ENCODE measurements at regions not wholly inside any gene's neighbourhood (a gene's known extent, or its start where the extent isn't known, plus 50 kb on each side); places are given as distances from the start of the nearest gene placed in this dataset.

GRCh38 chr11:83403691-83404389 lies 117.7 kb upstream of the CCDC90B start:
- no peak overlapping the region for H3K27ac Mint-ChIP-seq
- intact Hi-C loops (cut with DNase I, micrococcal nuclease): no loop called here
- ChIA-PET CTCF (no interaction called here), POLR2A (no interaction called here)
- H3K4me3 Mint-ChIP-seq: no peak overlapping the region
- no peaks in the 10 kb centered on the region for H3K36me3 Mint-ChIP-seq (ENCODE audit: low read depth)
- DNase-seq: no peak
- H3K9me3 Mint-ChIP-seq: no peaks in the 10 kb centered on the region
- TF ChIP-seq CTCF (IDR thresholded peaks at IDR 0.05): no peak
- no peak overlapping the region for H3K27ac ChIP-seq (ENCODE audit: low read depth in 1 of 2, low read length in 2 of 2)
- peaks cover 5% of the 10 kb centered on the region for H3K27me3 Mint-ChIP-seq
- H3K9me3 ChIP-seq (ENCODE audit: control insufficient read depth in 1 of 2, insufficient read depth in 1 of 2, low read length in 2 of 2): no peaks in the 10 kb centered on the region
- H3K4me1 Mint-ChIP-seq (ENCODE audit: low read depth): no peaks in the 10 kb centered on the region
- H3K36me3 ChIP-seq (ENCODE audit: insufficient read depth, low read length): no peaks in the 10 kb centered on the region
- H3K27me3 ChIP-seq (ENCODE audit: control insufficient read depth in 1 of 2, insufficient read depth in 2 of 2, low read length in 2 of 2): no peaks in the 10 kb centered on the region
- ATAC-seq (ENCODE audit: poor library complexity): no peak
- no peak overlapping the region for H3K4me3 ChIP-seq (ENCODE audit: low read length)
- H3K4me1 ChIP-seq (ENCODE audit: insufficient read depth, low read length): no peaks in the 10 kb centered on the region

DNA sequence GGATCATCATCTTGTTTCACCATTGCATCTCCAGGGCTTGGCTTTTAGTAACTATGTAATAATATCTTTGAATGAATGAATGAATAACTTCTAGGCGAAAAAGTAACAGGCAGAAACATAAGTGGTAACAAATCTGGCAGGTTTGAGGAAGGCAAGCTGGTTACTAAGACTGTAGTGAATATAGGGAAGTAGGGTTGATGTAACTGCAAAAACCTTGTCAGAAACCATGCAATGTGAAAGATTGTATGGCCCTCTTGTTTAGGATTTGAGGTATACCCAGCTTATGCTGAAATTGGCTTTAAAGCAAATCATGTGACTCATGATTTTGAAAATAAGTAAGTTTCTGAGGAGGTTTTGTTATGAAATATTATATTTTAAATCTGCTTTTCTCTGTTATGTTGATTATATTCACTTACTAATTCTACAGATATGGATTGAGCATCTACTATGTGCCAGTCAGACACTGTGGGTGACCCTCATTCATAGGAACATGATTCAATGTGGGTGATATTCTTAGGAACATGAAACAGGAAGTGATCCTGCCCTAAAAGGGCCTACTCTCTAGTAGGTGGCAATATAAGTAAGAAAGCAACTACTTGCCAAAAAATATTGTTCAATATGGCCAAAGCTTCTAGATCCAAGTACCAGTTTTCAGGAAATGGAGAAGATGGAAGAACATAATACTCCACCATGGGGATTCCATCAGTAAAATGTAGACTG lies 115.5 kb upstream of the CCDC90B start:
- DNase-seq (no peak), ATAC-seq (ENCODE audit: poor library complexity) (no peak)
- ChIA-PET POLR2A (no interaction called here), CTCF (no interaction called here)
- H3K27ac Mint-ChIP-seq: no peak overlapping the region
- Histone ChIP-seq H3K36me3 (ENCODE audit: insufficient read depth, low read length) (no peaks in the 10 kb centered on the region), H3K9me3 (ENCODE audit: control insufficient read depth in 1 of 2, insufficient read depth in 1 of 2, low read length in 2 of 2) (no peaks in the 10 kb centered on the region), H3K27ac (ENCODE audit: low read depth in 1 of 2, low read length in 2 of 2) (no peak overlapping the region), H3K4me3 (ENCODE audit: low read length) (no peak overlapping the region), H3K27me3 (ENCODE audit: control insufficient read depth in 1 of 2, insufficient read depth in 2 of 2, low read length in 2 of 2) (no peaks in the 10 kb centered on the region), H3K4me1 (ENCODE audit: insufficient read depth, low read length) (no peaks in the 10 kb centered on the region)
- H3K9me3 Mint-ChIP-seq: no peaks in the 10 kb centered on the region
- no peak for TF ChIP-seq CTCF (IDR thresholded peaks at IDR 0.05)
- H3K4me3 Mint-ChIP-seq: no peak overlapping the region
- peaks cover 5% of the 10 kb centered on the region for H3K27me3 Mint-ChIP-seq
- intact Hi-C loops (cut with DNase I, micrococcal nuclease): no loop called here
- H3K36me3 Mint-ChIP-seq (ENCODE audit: low read depth): no peaks in the 10 kb centered on the region
- no peaks in the 10 kb centered on the region for H3K4me1 Mint-ChIP-seq (ENCODE audit: low read depth)

GRCh38 chr11:83394331-83394730 lies 108.2 kb upstream of the CCDC90B start:
- intact Hi-C loops (cut with DNase I, micrococcal nuclease): no loop called here
- TF ChIP-seq CTCF (IDR thresholded peaks at IDR 0.05): no peak
- ATAC-seq (ENCODE audit: poor library complexity) (no peak), DNase-seq (no peak)
- Histone ChIP-seq H3K4me3 (ENCODE audit: low read length) (no peak overlapping the region), H3K27ac (ENCODE audit: low read depth in 1 of 2, low read length in 2 of 2) (no peak overlapping the region), H3K36me3 (ENCODE audit: insufficient read depth, low read length) (no peaks in the 10 kb centered on the region), H3K4me1 (ENCODE audit: insufficient read depth, low read length) (no peaks in the 10 kb centered on the region), H3K9me3 (ENCODE audit: control insufficient read depth in 1 of 2, insufficient read depth in 1 of 2, low read length in 2 of 2) (peaks cover 0 to 4% of the 10 kb centered on the region in 2 experiments), H3K27me3 (ENCODE audit: control insufficient read depth in 1 of 2, insufficient read depth in 2 of 2, low read length in 2 of 2) (no peaks in the 10 kb centered on the region)
- Mint-ChIP-seq H3K27ac (no peak overlapping the region), H3K4me3 (no peak overlapping the region), H3K9me3 (no peaks in the 10 kb centered on the region), H3K36me3 (ENCODE audit: low read depth) (no peaks in the 10 kb centered on the region), H3K27me3 (no peaks in the 10 kb centered on the region), H3K4me1 (ENCODE audit: low read depth) (no peaks in the 10 kb centered on the region)
- CTCF ChIA-PET: no interaction called here
- POLR2A ChIA-PET: no interaction called here

Measured in CD4-positive, alpha-beta T cell (primary cell).